HEK293T (cell line): ENCODE measurements at regions not wholly inside any gene's neighbourhood (a gene's known extent, or its start where the extent isn't known, plus 50 kb on each side); places are given as distances from the start of the nearest gene placed in this dataset.

Source experiments
- ARNT ChIP-seq: fragments of 450-650 bp; IDR thresholded peaks from 2 replicates; pipeline ENCODE4 v1.6.1; 2017; ENCODE audit warnings: mild to moderate bottlenecking
- FOXA1 ChIP-seq: fragments of 450-650 bp; IDR thresholded peaks from 2 replicates; pipeline ENCODE4 v1.6.1; 2016; ENCODE audit warnings: mild to moderate bottlenecking
- HDGF ChIP-seq: fragments of 450-650 bp; IDR thresholded peaks from 2 replicates; pipeline ENCODE4 v1.6.1; 2017; ENCODE audit warnings: antibody characterized with exemption, borderline replicate concordance
- L3MBTL2 ChIP-seq: fragments of 450-650 bp; conservative IDR thresholded peaks from 2 replicates; pipeline ENCODE4 v1.6.1; 2016; ENCODE audit warnings: mild to moderate bottlenecking
- NFRKB ChIP-seq: fragments of 450-650 bp; IDR thresholded peaks from 2 replicates; pipeline ENCODE4 v1.6.1; 2016; ENCODE audit warnings: mild to moderate bottlenecking, moderate library complexity
- SP1 ChIP-seq: fragments of 450-650 bp; IDR thresholded peaks from 2 replicates; pipeline ENCODE4 v1.6.1; 2017
- SUZ12 ChIP-seq: fragments of 450-650 bp; IDR thresholded peaks from 2 replicates; pipeline ENCODE4 v1.6.1; 2016; ENCODE audit warnings: mild to moderate bottlenecking
- TARDBP ChIP-seq: fragments of 450-650 bp; IDR thresholded peaks from 2 replicates; pipeline ENCODE4 v1.6.1; 2016
- TF ChIP-seq, protein P1 (sequence below): fragments of 450-650 bp; IDR thresholded peaks from 2 replicates; pipeline ENCODE4 v1.6.1; 2016

DNA sequence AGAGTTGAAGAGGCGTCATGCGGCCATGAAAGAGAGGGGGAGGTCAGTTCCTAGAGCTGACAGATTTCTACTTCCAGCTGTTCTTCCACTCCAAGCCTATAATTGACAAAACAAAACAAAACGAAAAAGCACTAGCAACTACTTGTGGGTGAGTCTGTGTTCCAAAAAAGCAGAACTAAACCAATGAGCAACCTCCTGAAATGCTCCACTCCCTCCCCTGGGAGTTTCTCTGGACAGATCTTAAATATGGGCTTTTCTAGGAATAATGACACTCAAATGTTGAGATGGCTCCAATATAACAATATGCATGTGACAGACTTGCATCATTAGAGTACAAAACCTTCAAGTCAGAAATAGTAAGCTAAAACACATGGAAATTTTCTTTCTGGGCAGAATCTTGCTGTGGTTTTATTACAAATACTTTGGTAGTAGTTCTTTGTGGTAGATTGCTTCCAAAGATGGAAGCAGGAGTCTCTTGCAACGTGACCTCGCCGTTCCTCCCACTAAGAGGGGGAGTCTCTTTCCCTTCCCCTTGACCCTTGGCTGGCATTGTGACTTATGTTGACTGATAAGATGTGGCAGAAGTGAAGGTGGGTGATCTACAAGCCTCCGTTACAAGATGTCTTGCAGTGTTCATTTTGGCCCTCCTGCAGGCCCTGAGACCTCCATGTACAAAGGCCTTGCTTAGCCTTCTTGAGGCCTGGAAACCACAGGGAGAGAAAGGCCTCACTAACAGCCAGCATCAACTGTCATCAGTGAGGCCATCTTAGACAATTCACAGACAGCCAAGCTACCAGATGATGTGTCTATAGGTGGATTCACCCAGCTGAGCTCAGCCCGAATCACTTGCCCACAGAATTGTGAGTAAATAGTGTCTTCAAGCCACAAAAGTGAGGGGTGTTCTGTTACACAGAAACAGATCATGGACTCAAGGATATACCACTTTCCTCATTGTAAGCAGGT lies 173.1 kb upstream of the RFC3 start:
- TF ChIP-seq HDGF (no peak), NFRKB (no peak), SP1 (no peak), TARDBP (no peak), ARNT (no peak), L3MBTL2 (no peak), FOXA1 (no peak), SUZ12 (no peak)
- TF ChIP-seq, protein P1, sequence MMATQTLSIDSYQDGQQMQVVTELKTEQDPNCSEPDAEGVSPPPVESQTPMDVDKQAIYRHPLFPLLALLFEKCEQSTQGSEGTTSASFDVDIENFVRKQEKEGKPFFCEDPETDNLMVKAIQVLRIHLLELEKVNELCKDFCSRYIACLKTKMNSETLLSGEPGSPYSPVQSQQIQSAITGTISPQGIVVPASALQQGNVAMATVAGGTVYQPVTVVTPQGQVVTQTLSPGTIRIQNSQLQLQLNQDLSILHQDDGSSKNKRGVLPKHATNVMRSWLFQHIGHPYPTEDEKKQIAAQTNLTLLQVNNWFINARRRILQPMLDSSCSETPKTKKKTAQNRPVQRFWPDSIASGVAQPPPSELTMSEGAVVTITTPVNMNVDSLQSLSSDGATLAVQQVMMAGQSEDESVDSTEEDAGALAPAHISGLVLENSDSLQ: no peak
